NCI-H2107 treated with DMSO at 0.1 percent for 48 hours (cell line): ENCODE measurements at regions not wholly inside any gene's neighbourhood (a gene's known extent, or its start where the extent isn't known, plus 50 kb on each side); places are given as distances from the start of the nearest gene placed in this dataset.
"Not testable (repeated sequence)": the region's sequence is repeated elsewhere in the genome, so short reads cannot be mapped to it uniquely, and the experiment has no call there.

Source experiments
- DNase-seq: peaks from one replicate; lab custom pipeline; 2025; ENCODE audit not compliant: unreplicated experiment; lab: John Stamatoyannopoulos, UW

- DNase-seq = no peak
These were observed 261.5 kb upstream of the STARD13 start for GRCh38 chr13:33547035-33547434.

GRCh38 chr13:33548069-33548468, 262.5 kb upstream of the STARD13 start:
- no peak for DNase-seq

- no peak for DNase-seq
These were observed 264.7 kb upstream of the STARD13 start for GRCh38 chr13:33550276-33550675.

- no peak for DNase-seq
These were observed 265.3 kb upstream of the STARD13 start for GRCh38 chr13:33550885-33551284.

- DNase-seq = no peak
These were observed 262.8 kb upstream of the RFC3 start for GRCh38 chr13:33554919-33555791.

GRCh38 chr13:33556828-33557227, 261.1 kb upstream of the RFC3 start:
- DNase-seq = no peak

GRCh38 chr13:33560726-33561125, 257.2 kb upstream of the RFC3 start:
- DNase-seq = no peak

GRCh38 chr13:33561627-33562026, 256.3 kb upstream of the RFC3 start:
- DNase-seq = no peak

GRCh38 chr13:33571618-33572017, 246.3 kb upstream of the RFC3 start:
- DNase-seq = no peak

GRCh38 chr13:33572322-33572721, 245.6 kb upstream of the RFC3 start:
- not testable (repeated sequence) for DNase-seq

GRCh38 chr13:33575378-33575777, 242.6 kb upstream of the RFC3 start:
- no peak for DNase-seq

- DNase-seq = no peak
These were observed 240.9 kb upstream of the RFC3 start for GRCh38 chr13:33577007-33577406.

- DNase-seq = peak; percentile 61
These were observed 239.2 kb upstream of the RFC3 start for GRCh38 chr13:33578786-33579185.

- DNase-seq = no peak
These were observed 235.8 kb upstream of the RFC3 start for GRCh38 chr13:33582121-33582520.

GRCh38 chr13:33583398-33583797, 234.6 kb upstream of the RFC3 start:
- DNase-seq = no peak

GRCh38 chr13:33590936-33591335, 227.0 kb upstream of the RFC3 start:
- no peak for DNase-seq

- no peak for DNase-seq
These were observed 211.3 kb upstream of the RFC3 start for GRCh38 chr13:33606692-33607091.

- DNase-seq = peak; percentile 77
These were observed 207.4 kb upstream of the RFC3 start for GRCh38 chr13:33610438-33611120.

GRCh38 chr13:33611121-33611805, 206.7 kb upstream of the RFC3 start:
- peak; percentile 65 for DNase-seq

GRCh38 chr13:33612641-33613638, 205.0 kb upstream of the RFC3 start:
- DNase-seq = peak; percentile 36

GRCh38 chr13:33615436-33615835, 202.5 kb upstream of the RFC3 start:
- DNase-seq = no peak
